Osteocyte (in vitro differentiated cells): ENCODE measurements at regions not wholly inside any gene's neighbourhood (a gene's known extent, or its start where the extent isn't known, plus 50 kb on each side); places are given as distances from the start of the nearest gene placed in this dataset.

Experiments used
- DNase-seq: peaks from one replicate; pipeline ENCODE4 v3.0.0; 2021; ENCODE audit warnings: mixed read lengths; ENCODE audit not compliant: unreplicated experiment; ENCODE audit errors: extremely low spot score
- H3K27ac Mint-ChIP-seq: one replicate; pipeline ENCODE4 v1.8.0; 2021; ENCODE audit warnings: mild to moderate bottlenecking, mixed read lengths; ENCODE audit not compliant: unreplicated experiment
- H3K27me3 Mint-ChIP-seq: one replicate; pipeline ENCODE4 v1.8.0; 2021; ENCODE audit warnings: mixed read lengths; ENCODE audit not compliant: unreplicated experiment
- H3K36me3 Mint-ChIP-seq: one replicate; pipeline ENCODE4 v1.8.0; 2021; ENCODE audit warnings: mixed read lengths; ENCODE audit not compliant: unreplicated experiment
- H3K4me1 Mint-ChIP-seq: one replicate; pipeline ENCODE4 v1.8.0; 2021; ENCODE audit warnings: mixed read lengths; ENCODE audit not compliant: unreplicated experiment
- H3K4me3 Mint-ChIP-seq: one replicate; pipeline ENCODE4 v1.8.0; 2021; ENCODE audit warnings: mild to moderate bottlenecking, moderate library complexity, mixed read lengths; ENCODE audit not compliant: unreplicated experiment
- H3K9me3 Mint-ChIP-seq: one replicate; pipeline ENCODE4 v1.8.0; 2021; ENCODE audit warnings: mixed read lengths; ENCODE audit not compliant: unreplicated experiment
- CTCF ChIP-seq: fragments of 200-600 bp; sonication (generic); IDR thresholded peaks from 2 replicates; pipeline ENCODE4 v1.5.0; 2021; ENCODE audit warnings: antibody characterized with exemption, mild to moderate bottlenecking, moderate library complexity

GRCh38 chr5:163687414-163687813 lies 182.0 kb downstream of the MAT2B start:
- Mint-ChIP-seq H3K4me3 (no peak overlapping the region), H3K36me3 (no peaks in the 10 kb centered on the region), H3K4me1 (no peaks in the 10 kb centered on the region), H3K27ac (no peak overlapping the region), H3K27me3 (peaks cover 10% of the 10 kb centered on the region), H3K9me3 (no peaks in the 10 kb centered on the region)
- no peak for TF ChIP-seq CTCF
- no peak for DNase-seq

- Mint-ChIP-seq H3K4me3 (no peak overlapping the region), H3K36me3 (no peaks in the 10 kb centered on the region)
Observed at GRCh38 chr5:163692091-163692490, 186.7 kb downstream of the MAT2B start.

GRCh38 chr5:163695830-163696578 lies 190.6 kb downstream of the MAT2B start:
- DNase-seq: no peak
- Mint-ChIP-seq H3K4me3 (no peak overlapping the region), H3K27me3 (peaks cover 5% of the 10 kb centered on the region), H3K4me1 (no peaks in the 10 kb centered on the region), H3K9me3 (no peaks in the 10 kb centered on the region), H3K36me3 (no peaks in the 10 kb centered on the region), H3K27ac (no peak overlapping the region)
- TF ChIP-seq CTCF: peak; percentile 62

More at GRCh38 chr5:163692091-163692490, 186.7 kb downstream of the MAT2B start:
- Mint-ChIP-seq H3K9me3 (no peaks in the 10 kb centered on the region), H3K27me3 (peaks cover 10% of the 10 kb centered on the region), H3K27ac (no peak overlapping the region), H3K4me1 (no peaks in the 10 kb centered on the region)
- TF ChIP-seq CTCF: no peak
- no peak for DNase-seq

- H3K4me3 Mint-ChIP-seq: no peak overlapping the region
- no peaks in the 10 kb centered on the region for H3K4me1 Mint-ChIP-seq
- H3K9me3 Mint-ChIP-seq: no peaks in the 10 kb centered on the region
- H3K27ac Mint-ChIP-seq: no peak overlapping the region
- no peaks in the 10 kb centered on the region for H3K36me3 Mint-ChIP-seq
- no peak for DNase-seq
- peaks cover 5% of the 10 kb centered on the region for H3K27me3 Mint-ChIP-seq
- no peak for TF ChIP-seq CTCF
Observed at GRCh38 chr5:163696579-163696887, 191.1 kb downstream of the MAT2B start.

GRCh38 chr5:163706053-163706771 lies 200.8 kb downstream of the MAT2B start:
- Mint-ChIP-seq H3K9me3 (no peaks in the 10 kb centered on the region), H3K27ac (no peak overlapping the region), H3K36me3 (no peaks in the 10 kb centered on the region), H3K4me3 (no peak overlapping the region), H3K27me3 (no peaks in the 10 kb centered on the region), H3K4me1 (peaks cover 7% of the 10 kb centered on the region)
- no peak for DNase-seq
- no peak for TF ChIP-seq CTCF
